ENCODE measurements at regions not wholly inside any gene's neighbourhood (a gene's known extent, or its start where the extent isn't known, plus 50 kb on each side); places are given as distances from the start of the nearest gene placed in this dataset.

GRCh38 chr6:156131221-156131903 is 645.8 kb upstream of the ARID1B start:
- DNase-seq (ENCODE audit: low spot score): no peak
- no peak overlapping the region for H3K4me3 ChIP-seq
- H2AFZ ChIP-seq (replicated peaks): peak overlapping the region; percentile 81
- no peaks in the 10 kb centered on the region for H3K9me3 ChIP-seq (ENCODE audit: low read depth)
- no peaks in the 10 kb centered on the region for H3K79me2 ChIP-seq (ENCODE audit: low read depth)
- H3K4me3 Mint-ChIP-seq: no peak overlapping the region
- H3K4me2 ChIP-seq: no peak overlapping the region
- no peaks in the 10 kb centered on the region for H3K36me3 ChIP-seq
- TF ChIP-seq EZH2 (IDR thresholded peaks at IDR 0.05) (no peak), EZH2phosphoT487 (IDR thresholded peaks at IDR 0.05) (no peak)
- H3F3A ChIP-seq (ENCODE audit: low read depth): no peaks in the 10 kb centered on the region
- H3K9ac ChIP-seq: no peak overlapping the region
- H3K4me1 Mint-ChIP-seq: no peaks in the 10 kb centered on the region
- H3K4me1 ChIP-seq: no peaks in the 10 kb centered on the region
- H3K9me3 Mint-ChIP-seq: peaks cover 6% of the 10 kb centered on the region
- H3K27me3 ChIP-seq: no peaks in the 10 kb centered on the region
- H4K20me1 ChIP-seq (ENCODE audit: low read depth): no peaks in the 10 kb centered on the region
- H3K27ac Mint-ChIP-seq: no peak overlapping the region
- H3K36me3 Mint-ChIP-seq: no peaks in the 10 kb centered on the region
- H3K27me3 Mint-ChIP-seq (ENCODE audit: insufficient read depth, low read depth): no peaks in the 10 kb centered on the region
- H3K27ac ChIP-seq: no peak overlapping the region

GRCh38 chr6:156126535-156126934 is 650.6 kb upstream of the ARID1B start:
- Histone ChIP-seq H4K20me1 (ENCODE audit: low read depth) (no peaks in the 10 kb centered on the region), H3K4me1 (no peaks in the 10 kb centered on the region), H3K27ac (no peak overlapping the region), H3K9me3 (ENCODE audit: low read depth) (no peaks in the 10 kb centered on the region), H3K79me2 (ENCODE audit: low read depth) (no peaks in the 10 kb centered on the region), H3K4me3 (no peak overlapping the region), H3F3A (ENCODE audit: low read depth) (no peaks in the 10 kb centered on the region), H3K27me3 (no peaks in the 10 kb centered on the region), H3K36me3 (no peaks in the 10 kb centered on the region), H3K4me2 (no peak overlapping the region), H3K9ac (no peak overlapping the region), H2AFZ (replicated peaks) (no peak overlapping the region)
- no peaks in the 10 kb centered on the region for H3K27me3 Mint-ChIP-seq (ENCODE audit: insufficient read depth, low read depth)
- H3K4me1 Mint-ChIP-seq: no peaks in the 10 kb centered on the region
- no peaks in the 10 kb centered on the region for H3K36me3 Mint-ChIP-seq
- no peak overlapping the region for H3K27ac Mint-ChIP-seq
- no peak for DNase-seq (ENCODE audit: low spot score)
- no peak overlapping the region for H3K4me3 Mint-ChIP-seq
- TF ChIP-seq EZH2phosphoT487 (IDR thresholded peaks at IDR 0.05): no peak
- no peak for TF ChIP-seq CTCF (IDR thresholded peaks at IDR 0.05)
- no peak for TF ChIP-seq EZH2 (IDR thresholded peaks at IDR 0.05)
- no peaks in the 10 kb centered on the region for H3K9me3 Mint-ChIP-seq

- Histone ChIP-seq H3K79me2 (ENCODE audit: low read depth) (no peaks in the 10 kb centered on the region), H3K9ac (no peak overlapping the region), H3F3A (ENCODE audit: low read depth) (no peaks in the 10 kb centered on the region), H4K20me1 (ENCODE audit: low read depth) (no peaks in the 10 kb centered on the region), H3K4me1 (no peaks in the 10 kb centered on the region), H2AFZ (replicated peaks) (no peak overlapping the region), H3K36me3 (no peaks in the 10 kb centered on the region), H3K9me3 (ENCODE audit: low read depth) (no peaks in the 10 kb centered on the region), H3K4me2 (no peak overlapping the region), H3K27me3 (no peaks in the 10 kb centered on the region), H3K4me3 (no peak overlapping the region), H3K27ac (no peak overlapping the region)
- no peaks in the 10 kb centered on the region for H3K27me3 Mint-ChIP-seq (ENCODE audit: insufficient read depth, low read depth)
- no peak for TF ChIP-seq EZH2 (IDR thresholded peaks at IDR 0.05)
- no peak for TF ChIP-seq CTCF (IDR thresholded peaks at IDR 0.05)
- no peak for TF ChIP-seq EZH2phosphoT487 (IDR thresholded peaks at IDR 0.05)
- H3K4me3 Mint-ChIP-seq: no peak overlapping the region
- no peaks in the 10 kb centered on the region for H3K4me1 Mint-ChIP-seq
- H3K36me3 Mint-ChIP-seq: no peaks in the 10 kb centered on the region
- no peak for DNase-seq (ENCODE audit: low spot score)
- no peaks in the 10 kb centered on the region for H3K9me3 Mint-ChIP-seq
- H3K27ac Mint-ChIP-seq: no peak overlapping the region
Measured at GRCh38 chr6:156125844-156126243, 651.3 kb upstream of the ARID1B start.

GRCh38 chr6:156123731-156124130 is 653.4 kb upstream of the ARID1B start:
- no peak overlapping the region for H3K27ac Mint-ChIP-seq
- no peaks in the 10 kb centered on the region for H3K4me1 Mint-ChIP-seq
- TF ChIP-seq CTCF (IDR thresholded peaks at IDR 0.05) (no peak), EZH2phosphoT487 (IDR thresholded peaks at IDR 0.05) (no peak), EZH2 (IDR thresholded peaks at IDR 0.05) (no peak)
- H3K27me3 Mint-ChIP-seq (ENCODE audit: insufficient read depth, low read depth): peaks cover 2% of the 10 kb centered on the region
- no peak overlapping the region for H3K9ac ChIP-seq
- no peaks in the 10 kb centered on the region for H4K20me1 ChIP-seq (ENCODE audit: low read depth)
- no peaks in the 10 kb centered on the region for H3K79me2 ChIP-seq (ENCODE audit: low read depth)
- DNase-seq (ENCODE audit: low spot score): no peak
- H3K4me1 ChIP-seq: no peaks in the 10 kb centered on the region
- H3F3A ChIP-seq (ENCODE audit: low read depth): no peaks in the 10 kb centered on the region
- no peak overlapping the region for H2AFZ ChIP-seq (replicated peaks)
- H3K4me3 ChIP-seq: no peak overlapping the region
- H3K4me2 ChIP-seq: no peak overlapping the region
- H3K9me3 Mint-ChIP-seq: no peaks in the 10 kb centered on the region
- H3K36me3 Mint-ChIP-seq: no peaks in the 10 kb centered on the region
- no peaks in the 10 kb centered on the region for H3K27me3 ChIP-seq
- no peak overlapping the region for H3K27ac ChIP-seq
- no peak overlapping the region for H3K4me3 Mint-ChIP-seq
- no peaks in the 10 kb centered on the region for H3K9me3 ChIP-seq (ENCODE audit: low read depth)
- no peaks in the 10 kb centered on the region for H3K36me3 ChIP-seq

Data from neural progenitor cell (in vitro differentiated cells).